ENCODE measurements at regions not wholly inside any gene's neighbourhood (a gene's known extent, or its start where the extent isn't known, plus 50 kb on each side); places are given as distances from the start of the nearest gene placed in this dataset.

DNA sequence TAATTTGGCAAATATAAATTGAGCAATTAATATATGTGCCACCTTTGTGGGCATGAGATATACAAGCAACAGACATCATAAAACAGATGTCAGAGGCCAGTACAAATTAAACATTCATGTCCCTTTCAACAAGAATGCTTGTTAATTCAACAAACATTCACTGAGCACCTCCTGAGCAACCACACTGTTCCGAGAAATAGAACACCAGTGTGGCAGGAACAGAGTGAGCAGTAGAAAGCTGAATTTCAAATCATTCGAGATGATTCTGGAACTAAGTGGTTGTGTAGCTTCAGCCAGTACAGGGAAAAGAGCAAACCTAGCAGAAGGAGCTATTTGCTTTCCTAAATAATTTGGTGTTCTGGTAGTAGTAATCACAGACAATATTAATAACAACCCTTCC is 227.7 kb downstream of the CBLN4 start:
- no peak for FAIRE-seq
- H3K27me3 ChIP-seq (ENCODE audit: control insufficient read depth in 3 of 3, insufficient read depth in 3 of 3, low read length in 3 of 3) = no peaks in the 10 kb centered on the region
- DNase-seq = no peak
- H3K36me3 ChIP-seq (ENCODE audit: control insufficient read depth in 3 of 3, insufficient read depth in 2 of 3, low read depth in 1 of 3, low read length in 3 of 3) = no peaks in the 10 kb centered on the region
- WGBS, 3 donors = 59 to 80% (median 68%) methylated on average over 2 of the region's 2 CpGs
- no peaks in the 10 kb centered on the region for H3K4me1 ChIP-seq (ENCODE audit: control insufficient read depth in 3 of 3, insufficient read depth in 2 of 3, low read depth in 1 of 3, low read length in 2 of 3)
- H3K9me3 ChIP-seq (ENCODE audit: control insufficient read depth in 2 of 2, insufficient read depth in 1 of 2, low read depth in 1 of 2, low read length in 1 of 2) = peaks cover 0 to 1% of the 10 kb centered on the region in 2 donors
- no peak overlapping the region for H3K4me3 ChIP-seq (ENCODE audit: low read depth in 1 of 3, low read length in 3 of 3)
- H3K27ac ChIP-seq (ENCODE audit: low read depth in 1 of 3, low read length in 2 of 3) = no peak overlapping the region

DNA sequence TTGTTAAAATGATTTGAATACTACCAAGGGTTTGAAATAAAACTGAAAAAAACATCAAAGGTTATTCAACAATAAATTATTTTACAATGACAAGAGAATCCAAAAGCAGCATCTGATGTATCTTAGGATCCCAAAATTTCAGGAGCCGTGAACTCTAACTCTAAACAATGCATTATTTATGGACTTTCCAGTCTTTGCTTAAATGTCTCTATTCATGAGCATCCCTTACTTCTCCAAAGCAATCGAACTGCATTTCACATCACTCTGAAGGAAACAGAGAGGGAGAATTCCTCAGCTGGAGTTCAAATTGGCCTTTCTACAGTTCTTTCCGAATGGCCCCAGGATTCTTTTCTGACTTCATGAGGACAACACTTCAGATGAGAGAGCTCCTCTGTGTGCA is 229.1 kb downstream of the CBLN4 start:
- Histone ChIP-seq H3K36me3 (ENCODE audit: control insufficient read depth in 3 of 3, insufficient read depth in 2 of 3, low read depth in 1 of 3, low read length in 3 of 3) (no peaks in the 10 kb centered on the region), H3K4me3 (ENCODE audit: low read depth in 1 of 3, low read length in 3 of 3) (no peak overlapping the region), H3K4me1 (ENCODE audit: control insufficient read depth in 3 of 3, insufficient read depth in 2 of 3, low read depth in 1 of 3, low read length in 2 of 3) (no peaks in the 10 kb centered on the region), H3K27me3 (ENCODE audit: control insufficient read depth in 3 of 3, insufficient read depth in 3 of 3, low read length in 3 of 3) (no peaks in the 10 kb centered on the region), H3K27ac (ENCODE audit: low read depth in 1 of 3, low read length in 2 of 3) (no peak overlapping the region), H3K9me3 (ENCODE audit: control insufficient read depth in 2 of 2, insufficient read depth in 1 of 2, low read depth in 1 of 2, low read length in 1 of 2) (peaks cover 0 to 1% of the 10 kb centered on the region in 2 donors)
- DNase-seq (no peak), FAIRE-seq (no peak)
- WGBS, 3 donors = 73 to 86% (median 77%) methylated on average over 3 of the region's 3 CpGs

DNA sequence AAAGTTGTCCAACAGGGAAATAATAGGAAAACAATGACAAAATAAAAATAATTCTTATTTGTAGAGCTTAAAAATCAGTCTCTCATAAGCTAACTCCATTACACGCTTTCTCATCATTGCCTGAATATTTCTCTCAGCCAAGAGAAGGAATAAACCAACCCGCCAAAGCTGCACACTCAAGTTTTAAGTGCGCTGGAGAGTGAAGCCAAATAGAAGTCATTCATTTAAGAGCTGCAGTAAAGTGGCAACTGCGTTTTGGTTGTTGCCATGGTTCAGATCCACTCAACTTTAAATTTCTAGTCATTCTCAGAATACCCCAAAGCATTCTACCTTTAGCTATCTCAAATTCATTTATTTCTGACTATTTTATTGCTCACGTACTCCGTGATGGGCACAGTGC is 230.7 kb downstream of the CBLN4 start:
- DNase-seq (no peak), FAIRE-seq (no peak)
- 84 to 91% (median 86%) methylated on average over 6 of the region's 6 CpGs for WGBS, 3 donors
- H3K36me3 ChIP-seq (ENCODE audit: control insufficient read depth in 3 of 3, insufficient read depth in 2 of 3, low read depth in 1 of 3, low read length in 3 of 3) = no peaks in the 10 kb centered on the region
- no peaks in the 10 kb centered on the region for H3K4me1 ChIP-seq (ENCODE audit: control insufficient read depth in 3 of 3, insufficient read depth in 2 of 3, low read depth in 1 of 3, low read length in 2 of 3)
- peaks cover 0 to 1% of the 10 kb centered on the region in 2 donors for H3K9me3 ChIP-seq (ENCODE audit: control insufficient read depth in 2 of 2, insufficient read depth in 1 of 2, low read depth in 1 of 2, low read length in 1 of 2)
- no peak overlapping the region for H3K4me3 ChIP-seq (ENCODE audit: low read depth in 1 of 3, low read length in 3 of 3)
- H3K27ac ChIP-seq (ENCODE audit: low read depth in 1 of 3, low read length in 2 of 3) = no peak overlapping the region
- H3K27me3 ChIP-seq (ENCODE audit: control insufficient read depth in 3 of 3, insufficient read depth in 3 of 3, low read length in 3 of 3) = no peaks in the 10 kb centered on the region

DNA sequence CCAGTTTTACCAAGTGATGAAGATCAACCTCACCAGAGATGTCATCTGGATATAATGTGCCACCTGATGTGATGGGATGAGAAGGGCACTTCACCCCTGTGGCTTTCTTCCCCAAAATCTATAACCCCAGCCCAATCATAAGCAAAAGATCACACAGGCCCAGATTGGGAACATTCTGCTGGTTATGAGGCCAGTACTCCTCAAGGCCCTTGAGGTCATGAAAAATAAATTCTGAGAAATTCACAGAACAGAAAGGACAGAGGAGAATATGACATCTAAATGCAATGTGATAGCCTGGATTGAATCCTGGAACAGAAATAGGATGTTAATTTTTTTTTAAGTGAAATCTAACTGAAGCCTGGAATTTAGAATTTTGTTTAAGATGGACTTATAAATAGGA is 243.5 kb downstream of the CBLN4 start:
- DNase-seq (no peak), FAIRE-seq (no peak)
- H3K4me1 ChIP-seq (ENCODE audit: control insufficient read depth in 3 of 3, insufficient read depth in 2 of 3, low read depth in 1 of 3, low read length in 2 of 3) = no peaks in the 10 kb centered on the region
- no peak overlapping the region for H3K27ac ChIP-seq (ENCODE audit: low read depth in 1 of 3, low read length in 2 of 3)
- H3K36me3 ChIP-seq (ENCODE audit: control insufficient read depth in 3 of 3, insufficient read depth in 2 of 3, low read depth in 1 of 3, low read length in 3 of 3) = no peaks in the 10 kb centered on the region
- peaks cover 1 to 14% of the 10 kb centered on the region in 2 donors for H3K9me3 ChIP-seq (ENCODE audit: control insufficient read depth in 2 of 2, insufficient read depth in 1 of 2, low read depth in 1 of 2, low read length in 1 of 2)
- no peak overlapping the region for H3K4me3 ChIP-seq (ENCODE audit: low read depth in 1 of 3, low read length in 3 of 3)
- H3K27me3 ChIP-seq (ENCODE audit: control insufficient read depth in 3 of 3, insufficient read depth in 3 of 3, low read length in 3 of 3) = no peaks in the 10 kb centered on the region

DNA sequence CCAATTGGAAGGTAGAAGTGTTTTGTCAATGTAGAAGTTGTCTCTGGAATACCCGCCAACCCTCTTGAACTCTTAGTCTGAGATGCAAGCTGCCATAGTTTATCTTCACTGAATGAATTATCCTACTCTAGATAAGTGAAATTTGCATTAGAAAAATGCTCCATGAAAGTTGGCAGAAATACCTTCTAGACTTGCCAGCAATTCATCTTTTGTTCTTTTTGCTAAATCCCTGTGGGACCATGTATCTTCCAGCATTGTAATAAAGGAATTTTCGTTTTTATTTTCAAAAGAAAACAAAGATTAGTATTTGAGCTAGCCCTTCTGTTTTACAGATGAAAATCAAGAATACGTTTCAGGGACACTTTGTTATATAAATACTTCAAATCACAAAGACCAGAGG is 244.2 kb downstream of the CBLN4 start:
- no peaks in the 10 kb centered on the region for H3K36me3 ChIP-seq (ENCODE audit: control insufficient read depth in 3 of 3, insufficient read depth in 2 of 3, low read depth in 1 of 3, low read length in 3 of 3)
- no peak overlapping the region for H3K27ac ChIP-seq (ENCODE audit: low read depth in 1 of 3, low read length in 2 of 3)
- peaks cover 1 to 14% of the 10 kb centered on the region in 2 donors for H3K9me3 ChIP-seq (ENCODE audit: control insufficient read depth in 2 of 2, insufficient read depth in 1 of 2, low read depth in 1 of 2, low read length in 1 of 2)
- H3K4me1 ChIP-seq (ENCODE audit: control insufficient read depth in 3 of 3, insufficient read depth in 2 of 3, low read depth in 1 of 3, low read length in 2 of 3) = no peaks in the 10 kb centered on the region
- no peak overlapping the region for H3K4me3 ChIP-seq (ENCODE audit: low read depth in 1 of 3, low read length in 3 of 3)
- 37 to 45% (median 40%) methylated on average over 3 of the region's 3 CpGs for WGBS, 3 donors
- H3K27me3 ChIP-seq (ENCODE audit: control insufficient read depth in 3 of 3, insufficient read depth in 3 of 3, low read length in 3 of 3) = no peaks in the 10 kb centered on the region
- FAIRE-seq (no peak), DNase-seq (no peak)

DNA sequence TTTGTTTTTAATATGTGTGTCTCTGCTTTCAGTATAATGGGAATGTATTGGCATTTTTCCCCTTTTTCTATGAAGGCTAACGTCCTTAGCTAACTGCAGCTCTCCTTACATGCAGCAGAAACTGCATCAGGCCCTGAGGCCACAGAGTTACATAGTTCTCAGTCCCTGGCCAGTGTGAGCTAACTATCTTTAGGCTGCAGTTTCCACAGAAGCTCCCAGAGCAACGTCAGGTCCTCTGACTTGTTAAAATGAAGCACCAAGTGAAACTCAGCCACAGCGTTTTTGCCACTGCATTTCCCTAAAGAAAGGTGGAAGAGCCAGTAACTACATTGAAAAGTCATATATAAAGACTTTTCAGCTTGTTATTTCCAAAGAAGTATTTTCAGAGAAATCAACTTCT is 244.7 kb downstream of the CBLN4 start:
- no peaks in the 10 kb centered on the region for H3K27me3 ChIP-seq (ENCODE audit: control insufficient read depth in 3 of 3, insufficient read depth in 3 of 3, low read length in 3 of 3)
- WGBS, 3 donors = 50 to 62% (median 53%) methylated on average over 3 of the region's 3 CpGs
- no peak for FAIRE-seq
- DNase-seq = no peak
- H3K4me1 ChIP-seq (ENCODE audit: control insufficient read depth in 3 of 3, insufficient read depth in 2 of 3, low read depth in 1 of 3, low read length in 2 of 3) = no peaks in the 10 kb centered on the region
- no peak overlapping the region for H3K27ac ChIP-seq (ENCODE audit: low read depth in 1 of 3, low read length in 2 of 3)
- peaks cover 1 to 14% of the 10 kb centered on the region in 2 donors for H3K9me3 ChIP-seq (ENCODE audit: control insufficient read depth in 2 of 2, insufficient read depth in 1 of 2, low read depth in 1 of 2, low read length in 1 of 2)
- H3K36me3 ChIP-seq (ENCODE audit: control insufficient read depth in 3 of 3, insufficient read depth in 2 of 3, low read depth in 1 of 3, low read length in 3 of 3) = no peaks in the 10 kb centered on the region
- H3K4me3 ChIP-seq (ENCODE audit: low read depth in 1 of 3, low read length in 3 of 3) = no peak overlapping the region

DNA sequence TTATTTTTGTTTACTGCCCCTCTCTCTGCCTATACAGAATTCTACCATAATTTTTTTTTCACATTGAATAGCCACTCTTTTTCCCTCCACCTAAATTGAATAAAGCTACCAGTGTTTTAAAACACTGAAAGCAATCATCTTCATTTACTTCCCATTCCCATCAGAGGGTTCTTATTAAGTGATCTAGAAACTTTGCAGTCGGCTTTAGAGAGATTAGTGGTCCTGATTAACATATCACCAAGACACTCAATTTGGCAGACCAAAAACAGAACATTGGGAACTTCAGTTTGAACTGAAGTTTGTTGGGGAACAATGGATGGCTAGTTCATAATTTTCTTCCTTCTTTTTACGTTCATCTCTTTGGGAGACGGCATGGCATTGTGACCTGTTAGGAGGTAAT is 249.5 kb downstream of the CBLN4 start:
- H3K9me3 ChIP-seq (ENCODE audit: control insufficient read depth in 2 of 2, insufficient read depth in 1 of 2, low read depth in 1 of 2, low read length in 1 of 2) = no peaks in the 10 kb centered on the region
- FAIRE-seq (no peak), DNase-seq (no peak)
- no peaks in the 10 kb centered on the region for H3K36me3 ChIP-seq (ENCODE audit: control insufficient read depth in 3 of 3, insufficient read depth in 2 of 3, low read depth in 1 of 3, low read length in 3 of 3)
- WGBS, 3 donors = 64 to 75% (median 69%) methylated on average over 3 of the region's 3 CpGs
- no peaks in the 10 kb centered on the region for H3K4me1 ChIP-seq (ENCODE audit: control insufficient read depth in 3 of 3, insufficient read depth in 2 of 3, low read depth in 1 of 3, low read length in 2 of 3)
- no peaks in the 10 kb centered on the region for H3K27me3 ChIP-seq (ENCODE audit: control insufficient read depth in 3 of 3, insufficient read depth in 3 of 3, low read length in 3 of 3)
- no peak overlapping the region for H3K27ac ChIP-seq (ENCODE audit: low read depth in 1 of 3, low read length in 2 of 3)
- no peak overlapping the region for H3K4me3 ChIP-seq (ENCODE audit: low read depth in 1 of 3, low read length in 3 of 3)

DNA sequence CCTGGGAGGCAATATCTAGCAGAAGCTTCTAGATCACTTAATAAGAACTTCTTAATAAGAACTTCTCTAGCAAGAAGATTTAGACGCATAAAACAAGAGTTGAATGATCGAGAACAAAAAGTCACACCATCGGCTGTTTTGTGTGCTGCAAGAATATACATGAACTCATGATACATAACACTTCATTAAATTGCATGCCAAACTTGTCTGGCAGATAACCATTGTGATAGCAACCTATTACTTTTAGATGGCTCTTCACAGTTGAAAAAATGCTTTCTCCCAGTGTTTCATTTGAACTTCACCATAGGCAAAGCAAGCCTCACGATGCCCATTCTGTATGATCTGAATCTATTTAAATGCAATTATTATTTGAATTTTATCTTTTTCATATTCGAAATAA is 249.9 kb downstream of the CBLN4 start:
- H3K9me3 ChIP-seq (ENCODE audit: control insufficient read depth in 2 of 2, insufficient read depth in 1 of 2, low read depth in 1 of 2, low read length in 1 of 2) = no peaks in the 10 kb centered on the region
- H3K27me3 ChIP-seq (ENCODE audit: control insufficient read depth in 3 of 3, insufficient read depth in 3 of 3, low read length in 3 of 3) = no peaks in the 10 kb centered on the region
- WGBS, 3 donors = 83 to 88% (median 87%) methylated on average over 5 of the region's 5 CpGs
- H3K4me3 ChIP-seq (ENCODE audit: low read depth in 1 of 3, low read length in 3 of 3) = no peak overlapping the region
- FAIRE-seq (no peak), DNase-seq (no peak)
- no peaks in the 10 kb centered on the region for H3K4me1 ChIP-seq (ENCODE audit: control insufficient read depth in 3 of 3, insufficient read depth in 2 of 3, low read depth in 1 of 3, low read length in 2 of 3)
- H3K36me3 ChIP-seq (ENCODE audit: control insufficient read depth in 3 of 3, insufficient read depth in 2 of 3, low read depth in 1 of 3, low read length in 3 of 3) = no peaks in the 10 kb centered on the region
- no peak overlapping the region for H3K27ac ChIP-seq (ENCODE audit: low read depth in 1 of 3, low read length in 2 of 3)

DNA sequence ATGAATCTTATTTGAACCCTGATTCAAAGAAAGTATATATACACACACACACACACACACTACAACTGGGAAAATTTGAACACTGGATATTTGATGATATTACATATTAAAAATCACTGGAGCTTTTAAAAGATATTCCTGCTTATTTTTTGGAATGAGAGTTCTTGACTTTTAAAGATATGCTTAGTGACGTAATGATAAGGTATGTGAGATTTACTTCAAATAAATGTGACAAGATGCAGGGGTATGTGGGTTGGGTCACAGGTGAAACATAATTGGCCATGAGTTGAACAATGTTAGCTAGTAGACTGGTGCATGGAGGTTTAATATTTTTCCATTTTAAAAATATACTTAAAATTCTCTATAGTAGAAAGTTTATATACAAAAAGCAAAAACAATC is 258.6 kb downstream of the CBLN4 start:
- peaks cover 0 to 1% of the 10 kb centered on the region in 2 donors for H3K9me3 ChIP-seq (ENCODE audit: control insufficient read depth in 2 of 2, insufficient read depth in 1 of 2, low read depth in 1 of 2, low read length in 1 of 2)

More for the DNA sequence above, 258.6 kb downstream of the CBLN4 start:
- no peak for DNase-seq
- Histone ChIP-seq H3K4me3 (ENCODE audit: low read depth in 1 of 3, low read length in 3 of 3) (no peak overlapping the region), H3K27ac (ENCODE audit: low read depth in 1 of 3, low read length in 2 of 3) (no peak overlapping the region), H3K4me1 (ENCODE audit: control insufficient read depth in 3 of 3, insufficient read depth in 2 of 3, low read depth in 1 of 3, low read length in 2 of 3) (no peaks in the 10 kb centered on the region), H3K27me3 (ENCODE audit: control insufficient read depth in 3 of 3, insufficient read depth in 3 of 3, low read length in 3 of 3) (no peaks in the 10 kb centered on the region), H3K36me3 (ENCODE audit: control insufficient read depth in 3 of 3, insufficient read depth in 2 of 3, low read depth in 1 of 3, low read length in 3 of 3) (no peaks in the 10 kb centered on the region)
- no peak for FAIRE-seq
- 69 to 84% (median 72%) methylated on average over 1 of the region's 1 CpG for WGBS, 3 donors
